Endothelial cell of umbilical vein (primary cell): ENCODE measurements at regions not wholly inside any gene's neighbourhood (a gene's known extent, or its start where the extent isn't known, plus 50 kb on each side); places are given as distances from the start of the nearest gene placed in this dataset.

Experiments
- CTCF ChIP-seq, 2 donors: IDR thresholded peaks; 1 replicate in 1 of 2; 2 replicates in 1 of 2; pipeline ENCODE4 v1.5.1; 2011; ENCODE audit warnings: low read length in 2 of 2, mild to moderate bottlenecking in 2 of 2, moderate library complexity in 2 of 2, control low read depth in 1 of 2, inconsistent platforms in 1 of 2, low read depth in 1 of 2; ENCODE audit not compliant: insufficient read depth in 1 of 2; ENCODE audit errors: extremely low read depth in 1 of 2
- EZH2 ChIP-seq: IDR thresholded peaks from 2 replicates; pipeline ENCODE4 v1.6.1; 2012; ENCODE audit warnings: borderline replicate concordance, low read depth, mild to moderate bottlenecking, moderate library complexity, low read length, inconsistent platforms; ENCODE audit not compliant: severe bottlenecking
- MAX ChIP-seq: IDR thresholded peaks from 2 replicates; pipeline ENCODE4 v1.6.1; 2011; ENCODE audit not compliant: insufficient read depth, insufficient read length
- POLR2A ChIP-seq: IDR thresholded peaks from 2 replicates; pipeline ENCODE4 v1.6.1; 2012; ENCODE audit warnings: low read depth, mild to moderate bottlenecking, control low read depth, low read length

GRCh38 chr13:90049989-90050671 lies 1297.4 kb upstream of the MIR17HG start:
- TF ChIP-seq CTCF (IDR thresholded peaks at IDR 0.05; ENCODE audit: extremely low read depth in 1 of 2, insufficient read depth in 1 of 2, low read depth in 1 of 2, low read length in 2 of 2) (no peak), POLR2A (no peak), EZH2 (no peak), MAX (no peak)
